CD4-positive, alpha-beta T cell treated with Interleukin-21 for 1 hour (primary cell): ENCODE measurements at regions not wholly inside any gene's neighbourhood (a gene's known extent, or its start where the extent isn't known, plus 50 kb on each side); places are given as distances from the start of the nearest gene placed in this dataset.

Experiments
- DNase-seq: peaks from one replicate; pipeline ENCODE4 v3.0.0-alpha.2; 2020

GRCh38 chr5:54766748-54767147, 218.6 kb downstream of the ESM1 start:
- DNase-seq = no peak

DNA sequence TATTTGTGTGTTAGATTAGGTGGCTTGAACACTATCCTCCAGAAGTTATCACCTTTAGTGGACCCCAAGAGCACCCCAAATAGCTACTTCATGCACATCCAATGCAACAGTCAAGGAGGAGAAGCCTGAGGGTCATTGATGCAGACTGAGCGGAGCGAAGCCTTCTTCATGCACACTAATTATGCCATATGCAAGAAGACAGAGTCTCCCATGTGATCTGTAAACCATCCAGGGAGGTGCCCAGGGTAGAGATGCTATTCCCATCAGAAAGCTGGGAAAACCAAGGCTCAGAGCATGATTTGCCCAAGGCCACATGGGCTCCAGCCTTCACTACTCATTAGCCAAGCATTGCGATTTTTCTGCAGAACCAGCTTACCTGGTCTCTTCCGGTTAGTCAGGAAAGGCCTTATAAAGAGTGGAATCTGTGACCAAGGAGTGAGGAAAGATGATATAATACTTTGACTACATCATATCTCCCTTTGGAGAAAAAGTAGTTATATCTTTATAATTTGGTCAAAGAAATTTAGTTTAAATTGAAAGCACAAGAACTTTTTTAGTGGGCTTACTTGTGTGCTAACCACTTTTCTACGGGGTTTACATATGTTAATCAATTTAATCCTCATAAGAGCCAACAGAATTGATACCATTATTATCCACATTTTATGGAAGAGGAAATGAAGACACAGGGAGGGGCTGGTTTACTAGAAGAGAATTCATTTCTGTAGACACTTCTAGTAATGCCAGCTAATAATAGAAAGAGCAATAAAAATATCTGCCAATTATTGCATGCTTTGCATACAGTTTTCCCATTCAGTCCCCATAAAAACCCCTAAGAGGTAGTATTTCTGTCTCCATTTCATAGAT, 220.0 kb downstream of the ESM1 start:
- no peak for DNase-seq

GRCh38 chr5:54764102-54765090, 221.0 kb downstream of the ESM1 start:
- DNase-seq = no peak

DNA sequence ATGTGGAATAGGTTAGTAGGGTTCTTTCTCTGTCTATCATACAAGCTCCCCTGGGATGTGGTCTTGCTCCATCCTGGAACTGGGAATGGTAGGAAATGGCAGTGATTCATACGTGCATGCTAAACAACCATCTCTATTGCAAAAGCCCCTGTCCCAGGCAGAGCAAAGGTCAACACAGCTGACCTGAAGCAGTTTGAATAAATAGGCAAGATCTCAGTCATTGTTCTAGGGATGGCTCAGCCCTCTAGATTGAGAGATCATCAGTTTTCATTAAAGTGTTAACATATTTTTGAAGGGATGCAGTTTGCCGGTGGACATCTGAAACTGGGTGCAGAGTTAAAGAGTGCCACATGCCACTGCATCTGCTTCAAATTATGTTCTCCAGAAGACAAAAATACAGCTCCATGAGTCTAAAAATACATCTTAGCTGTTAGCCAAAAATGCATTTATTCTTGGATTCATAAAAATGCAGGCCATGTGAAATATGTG, 224.1 kb downstream of the ESM1 start:
- DNase-seq = no peak

DNA sequence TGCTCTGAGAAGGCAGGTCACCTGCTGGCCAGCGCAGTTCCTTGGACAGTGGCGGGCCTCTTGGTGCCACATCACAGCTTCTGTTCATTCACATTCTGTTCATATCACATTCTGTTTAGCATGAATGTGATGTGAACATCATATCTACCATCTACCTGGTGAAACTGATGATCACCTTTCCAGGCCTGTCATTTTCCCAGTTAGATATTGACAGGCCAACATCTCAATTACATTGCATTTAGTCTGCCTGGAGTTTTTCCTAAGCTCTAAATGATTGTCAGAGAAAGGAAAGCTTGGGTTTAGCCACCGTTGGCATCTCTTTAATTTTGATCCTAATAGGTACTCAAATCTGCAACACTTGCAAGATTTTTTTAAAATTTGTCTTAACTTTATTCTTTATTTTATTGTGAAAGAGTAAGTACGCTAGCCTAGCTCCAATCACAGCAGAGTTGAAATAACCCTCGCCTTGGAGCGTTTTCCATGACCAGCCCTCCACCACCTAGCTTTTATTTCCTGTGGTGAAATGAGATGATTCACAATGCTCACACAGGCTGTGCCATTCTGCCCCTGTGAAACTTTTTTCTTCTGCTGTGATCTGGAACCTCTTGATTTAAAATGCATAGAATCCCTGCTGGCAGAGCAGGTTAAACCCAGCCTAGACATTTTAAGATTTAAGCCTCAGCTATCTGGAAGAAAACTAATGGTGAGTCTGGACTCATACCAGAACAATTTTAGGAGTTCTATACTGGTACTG, 225.0 kb downstream of the ESM1 start:
- no peak for DNase-seq

- DNase-seq = no peak
These were observed 227.4 kb downstream of the ESM1 start for GRCh38 chr5:54758038-54758437.

DNA sequence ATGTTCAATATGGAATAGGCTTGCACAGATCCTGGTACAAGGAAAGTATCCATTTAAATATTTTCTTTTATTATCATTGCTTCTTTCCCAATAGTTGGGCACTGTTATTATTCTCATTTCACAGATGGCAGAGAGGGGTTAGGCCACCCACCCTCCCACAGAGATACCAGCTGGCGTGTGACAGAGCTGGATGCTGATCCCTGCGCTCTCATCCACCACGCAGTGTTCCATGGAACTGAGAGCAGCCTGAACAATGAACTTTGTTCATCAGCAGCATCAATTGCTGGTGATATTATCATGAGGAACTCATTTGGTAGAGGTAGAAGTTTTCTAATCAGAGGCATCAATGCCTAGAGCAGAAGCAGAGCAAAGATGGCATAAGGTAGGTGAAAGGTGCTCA, 227.9 kb downstream of the ESM1 start:
- DNase-seq = no peak

- no peak for DNase-seq
These were observed 228.5 kb downstream of the ESM1 start for GRCh38 chr5:54756796-54757402.

DNA sequence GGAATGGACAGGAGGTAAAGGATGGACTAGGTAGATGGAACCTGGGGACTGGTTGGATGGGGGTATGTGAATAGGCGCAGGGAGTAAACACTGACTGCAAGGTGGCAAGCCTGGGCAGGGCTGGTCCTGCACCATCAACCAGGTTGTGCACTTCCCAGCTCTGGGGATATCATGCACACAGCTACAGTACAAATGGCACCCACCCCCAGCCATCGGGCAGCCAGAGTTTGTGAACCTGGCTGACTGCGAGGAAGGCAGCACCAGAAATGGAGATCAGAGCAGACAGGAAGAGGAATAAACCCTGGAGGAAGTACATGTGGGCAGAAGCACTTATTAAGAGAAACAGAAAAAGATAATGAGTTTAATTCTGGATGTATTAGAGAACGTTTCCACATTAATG, 229.1 kb downstream of the ESM1 start:
- peak; percentile 14 for DNase-seq

GRCh38 chr5:54754878-54755277, 230.5 kb downstream of the ESM1 start:
- DNase-seq = no peak

GRCh38 chr5:54754420-54754819, 231.0 kb downstream of the ESM1 start:
- DNase-seq = no peak

DNA sequence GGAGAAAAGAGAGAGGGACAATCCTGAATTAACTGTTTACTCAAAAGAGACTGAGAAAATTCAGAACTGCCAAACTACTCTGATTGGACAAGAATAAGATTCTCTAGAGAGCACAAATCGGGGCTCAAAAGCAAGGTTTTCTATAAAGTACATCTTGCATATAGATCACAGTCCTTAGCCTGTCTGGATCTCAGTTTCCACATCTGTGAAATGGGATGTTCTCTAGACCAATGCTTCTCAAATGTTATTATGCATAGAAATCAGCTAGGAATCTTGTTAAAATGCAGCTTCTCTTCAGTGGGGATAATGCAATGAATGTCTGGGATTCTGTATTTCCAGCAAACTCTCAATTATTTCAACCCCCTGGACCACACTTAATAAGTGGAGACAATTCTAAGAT, 231.6 kb downstream of the ESM1 start:
- no peak for DNase-seq

DNA sequence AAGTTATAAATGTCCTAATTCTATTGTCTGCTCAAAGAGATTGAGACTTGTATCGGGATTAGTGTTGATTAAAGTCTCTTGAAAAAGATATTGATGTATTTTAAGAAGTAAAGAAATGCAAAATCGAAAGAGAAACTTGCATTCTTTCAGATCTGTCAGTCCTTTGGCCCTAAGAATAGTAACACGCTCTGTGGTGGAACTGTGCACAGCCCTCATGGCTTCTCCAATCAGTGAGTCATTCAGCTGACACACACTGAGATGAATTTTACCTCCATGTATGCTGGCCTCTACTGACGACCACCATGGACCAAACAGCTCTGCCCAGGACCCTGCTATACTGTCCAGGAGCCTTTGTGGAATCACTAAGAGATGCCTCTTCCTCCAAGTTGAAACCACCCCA, 232.4 kb downstream of the ESM1 start:
- peak; percentile 52 for DNase-seq

GRCh38 chr5:54748527-54748926, 231.0 kb downstream of the SNX18 start:
- no peak for DNase-seq

- no peak for DNase-seq
These were observed 229.3 kb downstream of the SNX18 start for GRCh38 chr5:54746777-54747398.

DNA sequence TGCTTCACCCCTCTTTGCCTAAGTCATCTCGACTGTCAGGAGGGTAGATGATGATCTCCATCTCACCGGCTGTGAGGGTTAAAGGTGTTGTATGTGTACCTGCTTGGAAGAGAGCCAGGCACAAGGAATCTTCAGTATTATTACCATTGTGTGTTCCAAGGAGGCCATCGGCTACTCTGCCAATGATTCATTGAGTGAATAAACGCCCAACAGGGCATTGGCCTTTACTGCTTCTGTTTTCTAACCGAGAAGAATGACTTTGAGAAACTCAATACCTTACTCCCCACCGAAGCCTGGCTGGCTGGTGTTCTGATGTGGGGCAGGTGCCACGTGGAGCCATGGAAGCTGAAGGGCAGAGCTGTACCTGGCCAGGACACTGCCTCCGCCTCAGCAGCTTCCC, 228.8 kb downstream of the SNX18 start:
- DNase-seq = no peak

DNA sequence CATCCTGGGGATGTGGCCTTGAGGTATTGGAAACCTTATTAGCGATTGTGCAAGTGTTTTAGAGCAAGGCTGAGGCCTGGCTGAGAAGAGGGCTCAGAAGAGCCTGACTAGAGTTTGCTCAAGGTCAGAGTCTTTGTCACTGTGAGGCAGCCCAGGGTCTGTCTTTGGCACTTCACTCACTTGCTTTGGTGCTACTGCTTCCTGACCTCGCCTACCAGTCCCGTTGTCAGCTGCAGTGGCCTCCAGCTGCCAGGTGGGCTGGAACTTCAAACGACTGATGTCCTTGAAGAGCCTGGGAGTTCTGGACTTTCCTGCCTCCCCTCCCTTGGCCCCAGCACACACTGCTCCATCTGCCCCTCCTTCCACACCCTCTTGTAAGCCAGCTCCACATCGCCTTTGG, 228.0 kb downstream of the SNX18 start:
- DNase-seq = no peak

- peak; percentile 78 for DNase-seq
These were observed 226.6 kb downstream of the SNX18 start for GRCh38 chr5:54743997-54744788.

DNA sequence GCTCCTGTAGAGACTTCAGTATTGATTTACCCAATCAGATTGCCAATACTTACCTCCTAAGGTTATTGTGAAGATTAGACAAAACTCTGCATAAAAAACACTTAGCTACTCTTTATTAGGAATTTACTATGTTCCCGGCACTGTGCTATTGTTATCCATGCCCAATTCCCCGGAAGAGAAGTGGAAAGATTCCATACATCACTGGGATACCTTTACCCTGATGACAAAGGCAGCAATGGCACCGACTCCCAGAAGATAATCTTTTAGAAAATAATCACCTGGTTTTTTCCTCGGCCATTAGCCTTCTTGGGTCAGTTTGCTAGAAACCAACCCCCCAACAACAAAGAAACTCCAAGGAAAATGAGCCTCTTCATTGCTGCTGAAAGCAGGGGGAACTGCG, 226.0 kb downstream of the SNX18 start:
- no peak for DNase-seq

GRCh38 chr5:54742417-54742891, 224.9 kb downstream of the SNX18 start:
- no peak for DNase-seq

GRCh38 chr5:54741711-54742110, 224.2 kb downstream of the SNX18 start:
- no peak for DNase-seq
